GM23338 (cell line): ENCODE measurements at regions not wholly inside any gene's neighbourhood (a gene's known extent, or its start where the extent isn't known, plus 50 kb on each side); places are given as distances from the start of the nearest gene placed in this dataset.

Source experiments
- CREB1 ChIP-seq: fragments of 250-450 bp; sonication (Bioruptor Pico); IDR thresholded peaks from 2 replicates; pipeline ENCODE4 v1.5.0; 2020; ENCODE audit warnings: low read depth, mild to moderate bottlenecking, moderate library complexity
- EZH2 ChIP-seq: fragments of 200-600 bp; sonication (generic); IDR thresholded peaks from one replicate; pipeline ENCODE4 v1.8.0; 2017; ENCODE audit warnings: antibody characterized with exemption, mild to moderate bottlenecking, low read depth; ENCODE audit not compliant: unreplicated experiment
- EZH2phosphoT487 ChIP-seq: fragments of 200-600 bp; sonication (generic); IDR thresholded peaks from one replicate; pipeline ENCODE4 v1.8.1; 2018; ENCODE audit warnings: antibody characterized with exemption; ENCODE audit not compliant: unreplicated experiment
- JUNB ChIP-seq: IDR thresholded peaks from one replicate; pipeline ENCODE4 v1.6.1; 2016; ENCODE audit warnings: antibody characterized with exemption; ENCODE audit not compliant: unreplicated experiment
- NANOG ChIP-seq: IDR thresholded peaks from 2 replicates; pipeline ENCODE4 v1.6.1; 2016; ENCODE audit warnings: antibody characterized with exemption, borderline replicate concordance
- POLR2AphosphoS5 ChIP-seq: IDR thresholded peaks from 2 replicates; pipeline ENCODE4 v1.6.1; 2016; ENCODE audit warnings: antibody characterized with exemption, low read depth
- STAT1 ChIP-seq: IDR thresholded peaks from one replicate; pipeline ENCODE4 v1.6.1; 2016; ENCODE audit warnings: antibody characterized with exemption; ENCODE audit not compliant: unreplicated experiment
- ZNF114 ChIP-seq: fragments of 250-450 bp; sonication (Bioruptor Pico); IDR thresholded peaks from 2 replicates; pipeline ENCODE4 v1.5.0; 2020; ENCODE audit warnings: mild to moderate bottlenecking, moderate library complexity
- TF ChIP-seq, protein P1 (sequence below), 2 experiments: fragments of 200-600 bp in 1 of 2; sonication (generic) in 1 of 2; conservative IDR thresholded peaks; 2 replicates each; pipeline versions ENCODE4 v1.5.1 to v1.6.1; 2016 to 2017; ENCODE audit warnings: antibody characterized with exemption in 2 of 2, low read depth in 2 of 2, mild to moderate bottlenecking in 2 of 2, moderate library complexity in 1 of 2
- TF ChIP-seq, protein P2 (sequence below): IDR thresholded peaks from one replicate; pipeline ENCODE4 v1.6.1; 2018; ENCODE audit warnings: antibody characterized with exemption; ENCODE audit not compliant: unreplicated experiment

DNA sequence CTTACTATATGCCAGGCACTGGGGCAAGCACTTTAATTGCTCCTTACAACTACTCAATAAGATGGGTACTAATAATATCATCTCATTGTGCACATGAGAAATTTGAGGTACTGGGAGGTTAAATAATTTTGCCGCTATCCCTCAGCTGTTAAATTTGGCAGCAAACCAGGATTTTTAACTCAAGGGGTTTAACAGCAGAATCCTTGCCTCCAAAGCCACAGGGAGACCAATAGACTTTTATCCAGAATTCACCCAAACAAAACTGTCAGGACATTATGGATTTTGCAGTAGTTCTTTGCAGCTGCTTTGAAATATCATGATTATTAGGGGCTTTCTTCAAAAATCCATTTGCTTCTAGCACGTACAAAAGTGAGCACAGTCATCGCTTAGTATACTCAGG lies 136.2 kb downstream of the RPS12 start:
- TF ChIP-seq, protein P1, sequence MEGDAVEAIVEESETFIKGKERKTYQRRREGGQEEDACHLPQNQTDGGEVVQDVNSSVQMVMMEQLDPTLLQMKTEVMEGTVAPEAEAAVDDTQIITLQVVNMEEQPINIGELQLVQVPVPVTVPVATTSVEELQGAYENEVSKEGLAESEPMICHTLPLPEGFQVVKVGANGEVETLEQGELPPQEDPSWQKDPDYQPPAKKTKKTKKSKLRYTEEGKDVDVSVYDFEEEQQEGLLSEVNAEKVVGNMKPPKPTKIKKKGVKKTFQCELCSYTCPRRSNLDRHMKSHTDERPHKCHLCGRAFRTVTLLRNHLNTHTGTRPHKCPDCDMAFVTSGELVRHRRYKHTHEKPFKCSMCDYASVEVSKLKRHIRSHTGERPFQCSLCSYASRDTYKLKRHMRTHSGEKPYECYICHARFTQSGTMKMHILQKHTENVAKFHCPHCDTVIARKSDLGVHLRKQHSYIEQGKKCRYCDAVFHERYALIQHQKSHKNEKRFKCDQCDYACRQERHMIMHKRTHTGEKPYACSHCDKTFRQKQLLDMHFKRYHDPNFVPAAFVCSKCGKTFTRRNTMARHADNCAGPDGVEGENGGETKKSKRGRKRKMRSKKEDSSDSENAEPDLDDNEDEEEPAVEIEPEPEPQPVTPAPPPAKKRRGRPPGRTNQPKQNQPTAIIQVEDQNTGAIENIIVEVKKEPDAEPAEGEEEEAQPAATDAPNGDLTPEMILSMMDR (conservative IDR thresholded peaks at IDR 0.05; ENCODE audit: low read depth in 2 of 2), result no peak
- TF ChIP-seq, protein P2, sequence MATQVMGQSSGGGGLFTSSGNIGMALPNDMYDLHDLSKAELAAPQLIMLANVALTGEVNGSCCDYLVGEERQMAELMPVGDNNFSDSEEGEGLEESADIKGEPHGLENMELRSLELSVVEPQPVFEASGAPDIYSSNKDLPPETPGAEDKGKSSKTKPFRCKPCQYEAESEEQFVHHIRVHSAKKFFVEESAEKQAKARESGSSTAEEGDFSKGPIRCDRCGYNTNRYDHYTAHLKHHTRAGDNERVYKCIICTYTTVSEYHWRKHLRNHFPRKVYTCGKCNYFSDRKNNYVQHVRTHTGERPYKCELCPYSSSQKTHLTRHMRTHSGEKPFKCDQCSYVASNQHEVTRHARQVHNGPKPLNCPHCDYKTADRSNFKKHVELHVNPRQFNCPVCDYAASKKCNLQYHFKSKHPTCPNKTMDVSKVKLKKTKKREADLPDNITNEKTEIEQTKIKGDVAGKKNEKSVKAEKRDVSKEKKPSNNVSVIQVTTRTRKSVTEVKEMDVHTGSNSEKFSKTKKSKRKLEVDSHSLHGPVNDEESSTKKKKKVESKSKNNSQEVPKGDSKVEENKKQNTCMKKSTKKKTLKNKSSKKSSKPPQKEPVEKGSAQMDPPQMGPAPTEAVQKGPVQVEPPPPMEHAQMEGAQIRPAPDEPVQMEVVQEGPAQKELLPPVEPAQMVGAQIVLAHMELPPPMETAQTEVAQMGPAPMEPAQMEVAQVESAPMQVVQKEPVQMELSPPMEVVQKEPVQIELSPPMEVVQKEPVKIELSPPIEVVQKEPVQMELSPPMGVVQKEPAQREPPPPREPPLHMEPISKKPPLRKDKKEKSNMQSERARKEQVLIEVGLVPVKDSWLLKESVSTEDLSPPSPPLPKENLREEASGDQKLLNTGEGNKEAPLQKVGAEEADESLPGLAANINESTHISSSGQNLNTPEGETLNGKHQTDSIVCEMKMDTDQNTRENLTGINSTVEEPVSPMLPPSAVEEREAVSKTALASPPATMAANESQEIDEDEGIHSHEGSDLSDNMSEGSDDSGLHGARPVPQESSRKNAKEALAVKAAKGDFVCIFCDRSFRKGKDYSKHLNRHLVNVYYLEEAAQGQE, result no peak
- no peak for TF ChIP-seq POLR2AphosphoS5
- no peak for TF ChIP-seq NANOG
- TF ChIP-seq EZH2phosphoT487, result no peak
- no peak for TF ChIP-seq EZH2
- no peak for TF ChIP-seq CREB1 (CRISPR knock-in tag)
- no peak for TF ChIP-seq ZNF114 (CRISPR knock-in tag)
- no peak for TF ChIP-seq JUNB
- TF ChIP-seq STAT1, result no peak
